IMR-90 (cell line): ENCODE measurements at regions not wholly inside any gene's neighbourhood (a gene's known extent, or its start where the extent isn't known, plus 50 kb on each side); places are given as distances from the start of the nearest gene placed in this dataset.
A peak's percentile ranks its signal among the peaks of the same experiment; 100 is the strongest.

Experiments
- ATAC-seq: fragments of 200-7000 bp; cut with Tn5 transposase; 2 replicates; pipeline ENCODE4 v1.9.1; 2020; ENCODE audit warnings: low read depth, mild to moderate bottlenecking, moderate library complexity
- BruUV-seq: library from RNA; stranded (reverse); fragments of 400-500 nt; replicated peaks from 2 replicates; lab custom pipeline; 2021; lab: Mats Ljungman, UMichigan
- CTCF ChIA-PET: fragments of 300-600 bp; formaldehyde crosslinking; extraction: SDS; loops from one replicate; lab custom pipeline; 2021; ENCODE audit warnings: antibody characterized with exemption; lab: Yijun Ruan, JAX
- POLR2A ChIA-PET: fragments of 300-600 bp; sonication (Branson Sonifier 250); formaldehyde crosslinking; loops from one replicate; lab custom pipeline; 2022; ENCODE audit warnings: antibody characterized with exemption; ENCODE audit not compliant: unreplicated experiment; lab: Charles Lee
- DNase-seq: peaks from one replicate; pipeline ENCODE4 v3.0.0; 2013
- H2AFZ ChIP-seq: replicated peaks from 2 replicates; pipeline ENCODE3; 2013; ENCODE audit warnings: low read length, mild to moderate bottlenecking; ENCODE audit not compliant: poor library complexity
- H2AK5ac ChIP-seq: 2 replicates; pipeline ENCODE4 v1.6.1; 2013; ENCODE audit warnings: low read depth, low read length, inconsistent platforms
- H2AK9ac ChIP-seq: replicated peaks from 2 replicates; pipeline ENCODE3; 2013; ENCODE audit warnings: mild to moderate bottlenecking, low read depth, low read length, moderate library complexity; ENCODE audit not compliant: poor library complexity
- H2BK120ac ChIP-seq: 2 replicates; pipeline ENCODE4 v1.6.1; 2013; ENCODE audit warnings: low read depth, low read length, inconsistent platforms
- H2BK15ac ChIP-seq: 3 replicates; pipeline ENCODE4 v1.6.1; 2013; ENCODE audit warnings: low read depth, low read length, inconsistent platforms
- H2BK20ac ChIP-seq: 2 replicates; pipeline ENCODE4 v1.6.1; 2013; ENCODE audit warnings: low read depth, mild to moderate bottlenecking, inconsistent platforms, low read length, moderate library complexity
- H2BK5ac ChIP-seq: 2 replicates; pipeline ENCODE4 v1.6.1; 2013; ENCODE audit warnings: mild to moderate bottlenecking, low read depth, low read length, inconsistent platforms; ENCODE audit not compliant: poor library complexity, severe bottlenecking
- H3K14ac ChIP-seq: replicated peaks from 2 replicates; pipeline ENCODE4 v1.6.1; 2013; ENCODE audit warnings: low read depth, low read length, inconsistent platforms
- H3K18ac ChIP-seq: 2 replicates; pipeline ENCODE4 v1.6.1; 2013; ENCODE audit warnings: low read depth, low read length, control low read depth
- H3K23ac ChIP-seq: 2 replicates; pipeline ENCODE4 v1.6.1; 2013; ENCODE audit warnings: low read depth, low read length, inconsistent platforms
- H3K27ac ChIP-seq: 2 replicates; pipeline ENCODE4 v1.5.1; 2013; ENCODE audit warnings: mild to moderate bottlenecking, control low read depth, low read length; ENCODE audit not compliant: insufficient read depth
- H3K27me3 ChIP-seq: 2 replicates; pipeline ENCODE4 v1.6.1; 2013; ENCODE audit warnings: low read length; ENCODE audit not compliant: control insufficient read depth, insufficient read depth
- H3K36me3 ChIP-seq: 2 replicates; pipeline ENCODE4 v1.6.1; 2013; ENCODE audit warnings: low read length, mixed read lengths; ENCODE audit not compliant: control insufficient read depth, insufficient read depth
- H3K4ac ChIP-seq: 2 replicates; pipeline ENCODE4 v1.6.1; 2013; ENCODE audit warnings: low read depth, low read length, inconsistent platforms
- H3K4me1 ChIP-seq: 2 replicates; pipeline ENCODE4 v1.6.1; 2013; ENCODE audit warnings: low read length, mixed read lengths; ENCODE audit not compliant: control insufficient read depth, insufficient read depth
- H3K4me2 ChIP-seq: 2 replicates; pipeline ENCODE4 v1.6.1; 2013; ENCODE audit warnings: low read depth, mild to moderate bottlenecking, control low read depth, low read length, moderate library complexity
- H3K4me3 ChIP-seq: 2 replicates; pipeline ENCODE4 v1.5.1; 2013; ENCODE audit warnings: low read depth, mild to moderate bottlenecking, control low read depth, low read length, moderate library complexity; ENCODE audit not compliant: insufficient read depth
- H3K56ac ChIP-seq: 2 replicates; pipeline ENCODE4 v1.6.1; 2013; ENCODE audit warnings: low read length, inconsistent platforms; ENCODE audit not compliant: insufficient read depth; ENCODE audit errors: extremely low read depth
- H3K79me1 ChIP-seq, 2 experiments: 2 replicates each; pipeline ENCODE4 v1.6.1; 2013; ENCODE audit warnings: low read length in 2 of 2, inconsistent platforms in 1 of 2, low read depth in 1 of 2
- H3K9ac ChIP-seq: 2 replicates; pipeline ENCODE4 v1.6.1; 2013; ENCODE audit warnings: low read depth, low read length, control low read depth
- H3K9me1 ChIP-seq: 2 replicates; pipeline ENCODE4 v1.6.1; 2013; ENCODE audit warnings: low read length, inconsistent platforms; ENCODE audit not compliant: insufficient read depth
- H3K9me3 ChIP-seq: 2 replicates; pipeline ENCODE4 v1.6.1; 2013; ENCODE audit warnings: low read length; ENCODE audit not compliant: control insufficient read depth, insufficient read depth
- H4K20me1 ChIP-seq: 2 replicates; pipeline ENCODE4 v1.6.1; 2013; ENCODE audit warnings: low read length, inconsistent platforms; ENCODE audit not compliant: insufficient read depth
- H4K5ac ChIP-seq: 2 replicates; pipeline ENCODE4 v1.6.1; 2013; ENCODE audit warnings: mild to moderate bottlenecking, low read depth, low read length, control low read depth
- H4K8ac ChIP-seq, 2 experiments: 2 replicates each; pipeline ENCODE4 v1.6.1; 2013; ENCODE audit warnings: low read depth in 2 of 2, low read length in 2 of 2, control low read depth in 1 of 2, inconsistent platforms in 1 of 2
- H4K91ac ChIP-seq: 2 replicates; pipeline ENCODE4 v1.6.1; 2013; ENCODE audit warnings: low read depth, low read length, inconsistent platforms; ENCODE audit not compliant: insufficient read depth
- CEBPB ChIP-seq: IDR thresholded peaks from 2 replicates; pipeline ENCODE4 v1.6.1; 2012; ENCODE audit warnings: low read depth, low read length, improper control_type of control experiment
- ELK1 ChIP-seq: fragments of 150-350 bp; IDR thresholded peaks from 2 replicates; pipeline ENCODE4 v1.6.1; 2016; ENCODE audit warnings: low read depth, mild to moderate bottlenecking, low read length, moderate library complexity, borderline replicate concordance
- FOS ChIP-seq: fragments of 150-350 bp; IDR thresholded peaks from 2 replicates; pipeline ENCODE4 v1.6.1; 2016; ENCODE audit warnings: low read depth, low read length
- MAFK ChIP-seq: IDR thresholded peaks from 2 replicates; pipeline ENCODE4 v1.6.1; 2012; ENCODE audit warnings: low read depth, low read length, improper control_type of control experiment
- RAD21 ChIP-seq: IDR thresholded peaks from 2 replicates; pipeline ENCODE4 v1.6.1; 2012; ENCODE audit warnings: low read length, improper control_type of control experiment
- RFX5 ChIP-seq: IDR thresholded peaks from 2 replicates; pipeline ENCODE4 v1.8.0; 2012; ENCODE audit warnings: low read depth, mild to moderate bottlenecking, low read length, moderate library complexity
- SMC3 ChIP-seq: fragments of 150-350 bp; IDR thresholded peaks from 2 replicates; pipeline ENCODE4 v1.6.1; 2016; ENCODE audit warnings: low read depth, mild to moderate bottlenecking, antibody characterized with exemption, low read length, moderate library complexity
- WGBS, 2 experiments: methylation state at CpG; one replicate each; pipeline versions ENCODE4 v1.1.5 to v1.1.7; 2013; ENCODE audit warnings: missing lambda C conversion rate in 2 of 2; ENCODE audit not compliant: insufficient read length in 1 of 2; ENCODE audit errors: extremely low coverage in 2 of 2; 5-methylcytosine and 5-hydroxymethylcytosine counted together
- dilution Hi-C: fragments of 300-500 bp; cut with HindIII; formaldehyde crosslinking; loops from one replicate; pipeline ENCODE4 v1.14.3; 2018; ENCODE audit warnings: low sequenced_read_pairs; ENCODE audit not compliant: unreplicated experiment
- in situ Hi-C: fragments of 300-500 bp; cut with MboI; formaldehyde crosslinking; loops from 3 replicates; pipeline ENCODE4 v1.14.3; 2019; ENCODE audit warnings: low sequenced_read_pairs, inconsistent platforms, mixed read lengths
- intact Hi-C: fragments of 100-400 bp; cut with micrococcal nuclease; formaldehyde crosslinking; loops from 2 replicates; pipeline ENCODE4 v1.10.0; 2022

- no peak overlapping the region for H3K23ac ChIP-seq
- no peak overlapping the region for H2AK5ac ChIP-seq
- H3K18ac ChIP-seq: no peak overlapping the region
- WGBS, 2 experiments: 33% methylated on average over 1 of the region's 9 CpGs; no CpG with 5 or more reads in 1 of the 2 experiments
- no peaks in the 10 kb centered on the region for H3K79me1 ChIP-seq
- TF ChIP-seq CEBPB (peak; percentile 34; the same call in 1 of the 2 replicates), FOS (no peak), ELK1 (no peak), RAD21 (no peak), MAFK (no peak), RFX5 (no peak), SMC3 (no peak)
- H2BK15ac ChIP-seq: no peak overlapping the region
- no peak for DNase-seq
- no peaks in the 10 kb centered on the region for H3K27me3 ChIP-seq
- H3K4me2 ChIP-seq: no peak overlapping the region
- intact Hi-C loops (no loop called here), dilution Hi-C loops (no loop called here), in situ Hi-C loops (no loop called here)
- H4K5ac ChIP-seq: no peak overlapping the region
- no TSS peak for BruUV-seq
- no peak overlapping the region for H3K4ac ChIP-seq
- H3K9me3 ChIP-seq: peaks cover 1% of the 10 kb centered on the region; the same call in 1 of the 2 replicates
- no peak overlapping the region for H2AFZ ChIP-seq
- H3K14ac ChIP-seq: no peak overlapping the region
- no peak overlapping the region for H2AK9ac ChIP-seq
- no peaks in the 10 kb centered on the region for H3K36me3 ChIP-seq
- no peaks in the 10 kb centered on the region for H3K9me1 ChIP-seq
- ATAC-seq: peak; percentile 24; the same call in 1 of the 2 replicates
- 0 out of 2 replicates have a peak overlapping the region, but pooled peaks have one; percentile 8 for H4K91ac ChIP-seq
- H3K56ac ChIP-seq: no peak overlapping the region
- H3K4me3 ChIP-seq: no peak overlapping the region
- H3K27ac ChIP-seq: no peak overlapping the region
- no peak overlapping the region for H2BK5ac ChIP-seq
- H3K9ac ChIP-seq: no peak overlapping the region
- CTCF ChIA-PET: no interaction called here
- no peak overlapping the region for H4K8ac ChIP-seq
- POLR2A ChIA-PET: no interaction called here
- H2BK120ac ChIP-seq: no peak overlapping the region
- no peaks in the 10 kb centered on the region for H4K20me1 ChIP-seq
- H2BK20ac ChIP-seq: no peak overlapping the region
- peaks cover 2% of the 10 kb centered on the region; the same call in 1 of the 2 replicates for H3K4me1 ChIP-seq
Observed at GRCh38 chr14:89681086-89682018, 264.3 kb upstream of the FOXN3 start.
